K562 (cell line): ENCODE measurements at regions not wholly inside any gene's neighbourhood (a gene's known extent, or its start where the extent isn't known, plus 50 kb on each side); places are given as distances from the start of the nearest gene placed in this dataset.

ENCODE experiments used
- CBFB ChIP-seq: sonication (generic); formaldehyde crosslinking; IDR thresholded peaks from 2 replicates; pipeline ENCODE4 v1.4.0; 2020; ENCODE audit warnings: mild to moderate bottlenecking, missing genetic modification reagents
- CTCF ChIP-seq, 3 experiments: IDR thresholded peaks in 2 of 3; conservative IDR thresholded peaks in 1 of 3; 2 replicates each; pipeline ENCODE4 v1.5.1; 2011 to 2012; ENCODE audit warnings: low read length in 3 of 3, mild to moderate bottlenecking in 3 of 3, control low read depth in 2 of 3, improper control_type of control experiment in 1 of 3, inconsistent platforms in 1 of 3, low read depth in 1 of 3, mixed read lengths in 1 of 3, moderate library complexity in 1 of 3; ENCODE audit not compliant: insufficient read depth in 2 of 3
- MTA3 ChIP-seq: fragments of 450-650 bp; formaldehyde crosslinking; IDR thresholded peaks from 2 replicates; pipeline ENCODE4 v1.6.1; 2017; ENCODE audit warnings: mild to moderate bottlenecking, borderline replicate concordance
- POLR2A ChIP-seq: fragments of 450-650 bp; conservative IDR thresholded peaks from 2 replicates; pipeline ENCODE4 v1.6.1; 2016
- RNF2 ChIP-seq: sonication (generic); IDR thresholded peaks from 2 replicates; pipeline ENCODE4 v1.6.1; 2016
- SIN3A ChIP-seq, 2 experiments: fragments of 150-350 bp in 1 of 2; IDR thresholded peaks; 2 replicates each; pipeline ENCODE4 v1.6.1; 2011 to 2016; ENCODE audit warnings: borderline replicate concordance in 2 of 2, low read depth in 2 of 2, low read length in 2 of 2, mild to moderate bottlenecking in 2 of 2, moderate library complexity in 2 of 2; ENCODE audit not compliant: control insufficient read depth in 1 of 2
- ZNF143 ChIP-seq: sonication (generic); formaldehyde crosslinking; IDR thresholded peaks from 2 replicates; pipeline ENCODE4 v1.9.0; 2022; ENCODE audit warnings: mild to moderate bottlenecking, missing genetic modification reagents

- TF ChIP-seq CTCF (IDR thresholded peaks at IDR 0.05 in 2 of 3, conservative IDR thresholded peaks at IDR 0.05 in 1 of 3; ENCODE audit: insufficient read depth in 2 of 3, low read depth in 1 of 3, low read length in 3 of 3) (no peak), RNF2 (no peak), SIN3A (IDR thresholded peaks at IDR 0.05; ENCODE audit: borderline replicate concordance in 2 of 2, control insufficient read depth in 1 of 2, low read depth in 2 of 2, low read length in 2 of 2) (no peak), ZNF143 (CRISPR knock-in tag) (no peak), CBFB (no peak), MTA3 (no peak), POLR2A (no peak)
Observed at GRCh38 chr10:81386817-81387216, 488.2 kb upstream of the NRG3 start.
